H1 (cell line): ENCODE measurements at regions not wholly inside any gene's neighbourhood (a gene's known extent, or its start where the extent isn't known, plus 50 kb on each side); places are given as distances from the start of the nearest gene placed in this dataset.

Source experiments
- CHD7 ChIP-seq: fragments of 300-600 bp; sonication (generic); IDR thresholded peaks from 2 replicates; pipeline ENCODE4 v1.7.1; 2012; ENCODE audit warnings: low read length, moderate library complexity, mild to moderate bottlenecking, inconsistent platforms; ENCODE audit not compliant: insufficient replicate concordance
- CTBP2 ChIP-seq: IDR thresholded peaks from 2 replicates; pipeline ENCODE4 v1.7.0; 2011; ENCODE audit warnings: borderline replicate concordance, mild to moderate bottlenecking, moderate library complexity, mixed read lengths, low read length; ENCODE audit not compliant: insufficient read depth, insufficient read length
- TBP ChIP-seq: IDR thresholded peaks from 2 replicates; pipeline ENCODE4 v1.6.1; 2011; ENCODE audit warnings: low read depth, low read length, improper control_type of control experiment

- TF ChIP-seq CHD7 (no peak), CTBP2 (no peak), TBP (no peak)
Measured at GRCh38 chr10:27392606-27393005, 111.5 kb upstream of the RAB18 start (continued).
